SKM-1 (cell line): ENCODE measurements at regions not wholly inside any gene's neighbourhood (a gene's known extent, or its start where the extent isn't known, plus 50 kb on each side); places are given as distances from the start of the nearest gene placed in this dataset.

Experiments
- DNase-seq: peaks from one replicate; lab custom pipeline; 2025; ENCODE audit not compliant: unreplicated experiment; lab: John Stamatoyannopoulos, UW

DNA sequence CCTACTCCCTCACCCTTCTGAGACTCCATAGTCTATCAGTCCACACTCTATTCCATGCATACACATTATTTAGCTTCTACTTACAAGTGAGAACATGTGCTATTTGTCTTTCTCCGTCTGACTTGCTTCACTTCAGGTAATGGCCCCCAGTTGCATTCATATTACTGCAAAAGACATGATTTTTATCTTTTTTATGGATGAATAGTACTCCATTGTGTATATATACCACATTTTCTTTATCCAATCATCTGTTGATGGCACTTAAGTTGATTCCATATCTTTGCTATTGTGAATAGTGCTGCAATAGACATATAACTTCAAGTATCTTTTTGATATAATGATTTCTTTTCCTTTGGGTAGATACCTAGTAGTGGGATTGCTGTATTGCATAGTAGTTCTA lies 171.8 kb downstream of the DACT1 start:
- DNase-seq: no peak

DNA sequence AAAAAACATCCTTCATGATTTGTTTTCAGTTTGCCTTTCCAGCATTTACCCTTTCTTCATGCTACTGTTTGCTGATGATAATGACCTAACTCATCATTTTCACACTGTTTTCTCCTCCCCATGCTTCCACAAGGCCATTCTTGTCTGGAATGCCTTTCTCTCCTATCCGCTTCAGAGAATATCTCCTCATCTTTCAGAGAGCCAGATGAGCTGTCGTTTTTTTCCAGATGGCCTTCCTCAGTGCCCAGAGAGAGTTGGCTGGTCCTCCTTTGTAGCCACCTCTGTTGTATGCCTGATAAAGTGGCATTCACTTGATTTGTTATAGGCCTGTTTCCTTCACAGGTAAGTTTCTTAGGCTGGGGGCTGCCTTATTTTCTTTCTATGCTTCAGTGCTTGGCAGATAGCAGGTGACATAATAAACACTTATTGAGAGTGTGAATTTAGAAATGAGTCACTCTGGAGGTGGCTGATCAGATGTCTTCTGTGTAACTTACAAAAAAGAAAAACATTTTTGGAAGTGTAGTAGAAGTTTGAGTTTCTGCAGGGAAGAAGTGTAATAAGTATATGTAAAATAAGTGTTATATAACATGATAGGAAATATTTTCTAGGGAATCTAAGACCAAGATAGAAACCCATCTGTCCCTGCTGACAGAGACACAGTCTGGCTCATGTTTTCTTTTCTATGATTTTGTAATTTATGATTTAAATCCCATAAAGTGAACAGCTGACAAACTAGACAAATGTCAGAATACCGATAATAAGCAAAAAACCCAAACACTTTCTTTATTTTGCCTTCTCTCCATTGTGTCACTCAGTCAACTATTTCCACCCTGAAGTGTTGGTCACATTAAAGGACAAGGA lies 174.5 kb downstream of the DACT1 start:
- DNase-seq: no peak

DNA sequence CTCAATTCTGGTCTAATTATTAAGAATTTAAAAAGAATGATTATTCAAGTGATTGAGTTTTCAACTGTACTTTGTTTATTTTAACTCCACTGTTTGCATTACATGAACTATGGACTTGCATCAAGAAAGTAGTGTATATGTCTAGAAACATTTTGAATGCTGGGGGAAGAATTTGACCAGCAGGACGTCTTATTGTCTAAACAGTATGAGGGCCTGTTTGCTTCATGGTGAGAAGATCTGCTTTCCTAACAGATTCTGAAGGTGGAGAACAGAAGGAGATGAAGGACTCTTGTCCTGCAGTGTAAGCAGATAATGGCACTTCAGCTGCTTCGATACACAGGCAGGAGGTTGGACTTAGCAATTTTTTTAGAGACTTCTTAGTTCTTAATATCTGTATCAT lies 176.0 kb downstream of the DACT1 start:
- no peak for DNase-seq

DNA sequence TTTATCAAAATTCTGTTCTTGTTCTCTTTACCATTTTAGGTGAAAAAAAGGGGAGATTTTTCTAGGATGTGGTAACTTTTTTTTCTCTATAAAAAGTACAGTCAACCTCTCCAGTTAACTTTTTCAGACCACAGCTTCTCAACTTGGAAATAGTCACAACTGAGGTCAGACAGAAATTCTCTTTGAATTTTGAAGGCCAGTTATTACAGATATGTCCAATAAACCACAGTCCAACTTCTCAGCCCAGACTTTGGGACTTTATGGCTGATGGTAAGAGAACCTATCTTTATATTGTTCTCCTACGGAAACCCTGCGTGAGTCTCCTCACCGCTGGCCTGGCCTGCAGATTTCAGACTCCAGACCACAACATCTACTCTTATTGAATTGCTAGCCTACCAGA lies 176.7 kb downstream of the DACT1 start:
- DNase-seq: no peak

DNA sequence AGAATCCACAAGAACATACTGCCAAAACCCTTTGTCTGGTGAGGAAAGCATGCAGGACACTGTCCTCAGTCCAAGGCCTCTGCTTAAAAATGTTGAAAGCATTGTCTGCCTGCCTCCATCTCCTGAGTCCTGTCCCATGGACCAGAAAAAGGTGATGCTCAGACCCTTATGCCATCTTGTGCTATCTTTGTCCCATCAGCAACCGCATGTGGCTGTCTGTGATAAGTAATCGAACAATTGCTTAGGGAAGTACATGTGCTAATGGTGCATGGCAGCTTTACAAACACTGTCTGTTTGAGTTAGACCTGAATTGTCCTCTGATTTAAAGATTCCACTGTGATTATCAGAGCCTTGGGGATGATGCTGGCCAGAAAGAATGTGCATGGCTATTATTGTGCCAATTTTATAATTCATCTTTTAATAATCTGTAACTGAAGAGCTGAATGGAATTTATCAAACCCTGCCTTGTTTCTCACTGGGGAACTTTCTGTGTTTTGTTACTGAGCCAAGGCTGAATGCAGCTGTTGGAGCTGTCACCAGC lies 177.5 kb downstream of the DACT1 start:
- DNase-seq: no peak

DNA sequence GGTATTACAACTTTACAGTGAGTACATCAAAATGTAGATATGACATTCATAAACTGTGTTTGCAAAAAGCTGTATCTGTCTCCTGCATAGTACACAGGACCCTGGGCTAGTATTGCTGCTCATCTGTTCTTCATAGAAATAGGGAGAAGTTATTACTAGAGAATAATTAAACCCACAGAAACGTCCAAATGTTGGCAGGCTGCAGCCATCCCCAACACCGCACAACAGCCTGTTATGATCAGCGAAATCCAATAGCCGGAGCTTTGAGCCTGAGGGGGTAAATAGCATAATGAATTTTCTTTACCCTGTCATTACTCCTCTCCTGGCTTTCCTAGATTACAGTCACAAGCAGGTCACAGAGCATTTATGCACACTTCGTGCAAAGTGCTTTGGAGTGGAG lies 178.0 kb downstream of the DACT1 start:
- DNase-seq: no peak

DNA sequence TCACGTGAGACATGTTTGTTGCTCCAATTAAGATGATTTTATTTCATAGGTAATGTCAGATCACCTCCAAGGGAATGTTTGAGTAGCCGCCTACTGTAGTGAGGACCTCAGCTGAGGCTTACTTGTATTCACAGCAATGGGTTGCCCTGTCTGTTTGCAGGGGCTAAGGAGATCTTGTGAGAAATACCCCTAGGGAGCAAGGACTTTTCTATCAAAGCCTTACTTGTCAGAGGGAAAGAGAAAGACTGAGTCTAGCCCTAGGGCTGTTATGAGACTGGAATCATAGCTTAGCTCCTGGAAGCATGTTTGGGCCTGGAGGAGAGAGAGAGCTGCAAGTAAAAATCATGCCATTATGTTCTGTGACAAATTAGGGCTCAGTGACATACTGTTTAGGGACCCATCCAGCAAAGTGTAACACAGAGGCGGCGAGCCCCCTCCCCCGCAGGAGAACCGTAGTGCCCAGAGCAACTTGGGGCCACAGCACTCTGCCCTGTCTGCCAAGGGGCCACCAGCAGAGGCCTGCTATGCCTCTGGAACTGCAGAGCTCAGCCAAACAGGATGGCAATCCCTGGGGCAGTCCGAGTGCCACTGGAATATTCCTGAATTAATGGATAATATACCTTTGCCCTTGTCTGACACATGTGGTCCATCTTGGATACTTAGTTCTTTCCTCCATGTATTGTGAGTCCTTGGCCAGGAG lies 178.8 kb downstream of the DACT1 start:
- DNase-seq: no peak

DNA sequence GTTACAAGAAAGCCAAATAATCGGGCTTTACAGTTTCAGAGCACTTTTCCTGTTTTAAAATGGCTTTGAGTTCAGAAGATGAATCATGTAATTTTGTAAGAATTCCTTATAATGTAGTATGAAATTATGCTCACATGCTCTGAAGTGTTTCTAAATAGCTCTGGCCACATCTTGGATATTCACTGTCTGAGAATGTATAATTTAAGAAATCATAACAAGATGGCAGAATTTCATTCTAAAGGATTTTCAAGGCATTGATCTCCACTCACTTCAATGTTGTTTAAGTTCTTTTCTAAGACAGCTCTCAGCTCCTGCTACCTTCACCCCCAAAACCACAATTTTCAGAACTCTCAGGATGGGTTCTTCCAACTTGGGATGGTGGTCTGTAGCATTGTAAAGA lies 180.1 kb downstream of the DACT1 start:
- no peak for DNase-seq

DNA sequence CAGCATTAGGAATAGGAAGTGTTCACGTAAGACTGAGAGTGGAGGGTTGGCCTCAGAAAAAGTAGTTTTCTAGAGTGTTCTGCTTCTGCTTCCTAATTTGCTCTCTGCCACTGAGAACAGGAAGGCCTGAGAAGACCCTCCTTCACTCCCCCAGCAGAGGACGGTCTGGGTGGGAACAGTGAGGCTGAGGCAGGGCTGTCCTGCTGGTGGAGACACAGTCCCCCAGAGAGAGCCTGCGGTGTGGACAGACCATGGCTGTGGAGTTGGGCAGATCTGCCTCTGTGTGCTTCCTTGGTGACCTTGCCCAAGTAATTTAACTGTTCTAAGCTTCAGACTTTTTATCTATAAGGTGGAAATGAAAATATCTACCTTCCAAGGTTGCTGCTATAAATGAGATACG lies 182.3 kb downstream of the DACT1 start:
- DNase-seq: no peak

DNA sequence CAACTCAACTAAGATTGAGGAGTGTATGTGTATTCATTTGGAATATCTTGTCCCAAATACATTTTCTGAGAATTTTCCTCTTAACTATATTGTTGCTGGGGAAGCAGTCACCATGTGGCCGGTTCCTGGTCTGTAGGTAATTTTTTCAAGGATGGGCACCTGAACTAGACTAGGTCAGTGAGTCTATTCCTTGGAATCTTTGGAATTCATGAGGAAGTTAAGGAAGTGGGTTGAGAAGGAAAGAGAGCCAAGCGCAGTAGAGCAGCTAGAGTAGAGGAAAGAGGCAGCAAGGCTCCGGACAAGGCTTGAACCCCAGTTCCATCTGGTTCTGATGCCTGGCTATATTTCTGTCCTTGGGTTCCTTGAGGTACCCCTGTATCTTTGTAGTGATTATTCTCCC lies 183.7 kb downstream of the DACT1 start:
- DNase-seq: no peak

DNA sequence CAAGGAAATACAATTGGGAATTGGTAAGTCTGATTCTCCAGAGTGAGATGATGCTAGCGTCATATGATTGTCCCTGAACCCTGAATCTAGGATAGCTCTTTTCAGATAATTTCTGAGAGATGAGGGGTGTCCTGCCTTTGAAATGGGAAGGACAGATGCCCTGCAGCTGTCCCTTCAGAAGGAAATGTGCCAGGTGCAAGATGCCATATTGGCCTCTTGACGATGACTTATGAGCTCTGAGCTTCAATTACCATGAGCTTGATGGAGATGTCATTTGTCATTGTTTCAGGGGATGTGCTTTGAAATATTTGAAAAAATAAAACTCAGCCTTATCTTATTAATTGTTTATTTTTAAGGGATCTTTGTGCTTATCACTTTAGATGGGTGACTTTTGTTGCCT lies 185.1 kb downstream of the DACT1 start:
- no peak for DNase-seq

DNA sequence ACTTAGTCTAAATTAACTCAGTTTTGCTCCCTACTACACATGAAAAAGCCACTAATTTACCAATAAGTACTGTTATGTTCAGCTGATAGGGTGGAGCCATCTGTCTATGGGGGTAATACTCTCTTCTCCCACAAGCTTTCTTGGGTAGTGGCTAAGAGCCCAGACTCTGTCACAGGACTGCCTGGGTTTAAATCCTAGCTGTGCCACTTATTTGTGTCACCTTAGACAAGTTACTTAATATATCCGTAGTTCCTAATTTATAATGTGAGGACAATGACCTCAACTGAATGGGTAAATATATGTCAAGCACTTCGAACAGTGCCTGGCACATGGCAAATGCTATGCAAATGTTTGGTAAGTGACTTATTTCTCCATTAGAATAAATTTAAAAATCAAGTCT lies 185.6 kb downstream of the DACT1 start:
- no peak for DNase-seq

DNA sequence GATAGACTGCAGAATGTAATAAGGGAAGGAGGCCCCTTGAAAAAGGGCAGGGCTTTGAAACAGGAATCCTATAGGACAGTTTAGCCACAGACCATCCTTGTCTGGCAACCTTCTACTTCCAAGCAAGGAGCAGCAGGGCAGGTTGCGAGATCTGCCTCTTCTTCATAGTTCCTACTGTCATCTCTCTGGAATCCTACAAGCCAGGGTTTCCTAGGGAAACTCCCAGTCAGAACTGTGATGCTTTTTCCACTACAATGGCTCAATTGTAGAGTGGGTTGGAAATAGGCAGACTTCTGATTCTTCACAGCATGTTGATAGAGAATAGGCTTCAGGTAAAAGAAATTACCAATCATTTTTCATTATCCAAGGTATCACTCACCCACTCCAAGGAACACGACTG lies 186.3 kb downstream of the DACT1 start:
- no peak for DNase-seq

DNA sequence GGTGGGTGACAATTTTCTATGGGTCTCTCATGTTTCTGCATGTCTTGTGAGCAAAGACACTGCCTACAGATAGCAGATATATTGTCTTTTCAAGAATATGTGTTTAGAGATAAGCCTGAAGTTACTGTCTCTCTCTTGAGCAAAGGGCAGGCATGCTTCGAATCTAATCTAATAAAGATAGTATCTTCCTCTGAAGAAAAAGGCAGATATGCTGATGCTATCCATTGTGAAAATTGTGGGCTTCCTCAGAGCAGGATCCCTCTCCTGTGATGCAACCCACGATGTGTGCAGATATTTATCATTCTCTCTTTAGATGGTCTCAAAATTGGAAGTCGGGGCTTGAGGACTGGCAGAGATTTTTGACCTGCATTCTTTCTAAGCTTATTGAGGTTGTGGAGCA lies 187.0 kb downstream of the DACT1 start:
- no peak for DNase-seq

DNA sequence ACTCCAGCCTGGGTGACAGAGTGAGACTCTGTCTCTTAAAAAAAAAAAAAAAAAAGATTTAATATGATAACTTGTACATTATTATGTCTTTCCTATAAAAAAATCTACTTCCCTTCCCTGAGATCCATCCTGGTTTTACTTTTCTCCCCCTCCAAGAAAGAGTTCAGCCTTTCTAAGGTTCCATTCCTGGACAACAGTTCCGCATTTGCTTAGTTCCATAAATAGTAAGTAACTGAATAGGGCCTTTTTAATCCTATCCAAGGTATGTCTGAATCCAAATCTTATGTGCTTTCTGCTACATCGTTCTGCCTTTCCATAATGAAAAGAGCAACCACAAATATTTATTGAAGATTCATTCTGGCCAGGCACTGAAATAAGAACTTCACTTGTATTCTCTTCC lies 187.8 kb downstream of the DACT1 start:
- DNase-seq: no peak

DNA sequence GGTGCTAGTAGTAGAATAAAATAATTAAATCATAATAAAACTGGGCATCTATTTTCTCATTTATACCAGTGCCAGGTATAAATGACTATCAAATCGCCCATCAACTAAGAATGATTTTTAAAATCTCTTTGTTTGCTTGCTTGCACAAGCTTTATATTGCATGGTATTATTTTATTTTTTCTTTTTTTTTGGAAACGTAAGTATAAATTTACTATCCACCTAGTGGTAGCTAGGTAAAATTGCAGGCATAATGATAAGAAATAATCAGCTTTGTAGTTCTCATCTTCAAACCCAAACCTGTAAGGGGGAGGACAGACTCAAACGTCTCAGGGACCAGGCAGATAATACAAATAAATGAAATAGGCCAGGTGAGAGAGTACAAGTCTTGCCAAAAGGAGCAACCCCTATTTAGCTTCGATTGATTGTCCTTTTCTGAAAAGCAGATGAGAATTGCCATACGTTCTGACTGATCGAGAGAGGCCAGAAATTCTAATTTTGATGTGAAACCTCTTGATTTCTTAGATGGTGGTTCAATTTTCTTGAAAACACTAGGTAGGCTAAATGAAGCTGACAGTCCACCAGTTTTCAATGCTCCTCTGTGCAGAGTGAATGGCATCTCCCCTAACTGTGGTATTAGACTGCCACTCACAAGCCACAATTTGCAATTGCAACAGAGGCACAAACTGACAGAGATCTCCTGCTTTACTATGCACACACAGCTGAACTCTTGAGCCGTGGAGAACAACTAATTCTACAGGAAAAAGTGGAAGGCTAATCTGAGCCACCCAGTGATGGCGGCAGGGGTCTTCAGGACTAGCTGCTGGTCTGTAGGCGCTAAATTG lies 189.3 kb downstream of the DACT1 start:
- DNase-seq: no peak

DNA sequence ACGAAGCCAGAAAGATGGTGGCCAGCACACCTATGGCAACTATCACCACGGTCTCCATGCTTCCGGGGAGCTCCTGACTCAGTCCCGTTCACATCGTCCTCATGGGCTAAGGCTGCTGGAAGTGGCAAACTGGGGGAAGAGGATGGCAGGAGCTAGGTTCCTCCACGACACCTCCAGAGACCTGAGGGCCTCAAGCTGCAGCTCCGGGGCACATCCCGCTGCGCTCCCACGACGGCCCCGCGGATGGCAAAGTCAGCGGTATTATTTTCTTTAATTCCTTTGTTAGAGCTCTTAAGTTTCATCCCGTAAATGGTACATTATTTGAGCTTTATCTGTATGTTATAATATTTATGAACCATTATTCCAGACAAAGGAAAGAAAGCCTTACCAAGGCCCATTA lies 190.5 kb downstream of the DACT1 start:
- DNase-seq: no peak

DNA sequence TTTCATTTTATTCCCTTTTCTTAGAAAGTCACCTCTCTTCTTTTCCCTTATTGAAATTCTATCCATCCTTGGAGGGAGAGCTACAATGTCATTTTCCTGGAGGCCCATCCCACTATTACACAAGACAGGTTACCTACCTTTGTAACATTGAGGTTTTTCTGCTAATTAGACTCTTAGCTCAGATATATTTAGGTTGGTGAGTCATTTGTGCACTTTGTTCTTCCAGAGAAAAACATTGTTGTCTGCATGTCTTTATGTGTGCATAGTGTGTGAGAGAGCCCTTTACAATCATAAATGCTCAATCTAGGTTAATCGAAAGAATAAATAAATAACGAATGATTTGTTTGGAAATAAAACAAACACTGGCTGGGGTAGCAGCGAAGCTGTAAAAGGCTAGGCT lies 191.8 kb downstream of the DACT1 start:
- no peak for DNase-seq

DNA sequence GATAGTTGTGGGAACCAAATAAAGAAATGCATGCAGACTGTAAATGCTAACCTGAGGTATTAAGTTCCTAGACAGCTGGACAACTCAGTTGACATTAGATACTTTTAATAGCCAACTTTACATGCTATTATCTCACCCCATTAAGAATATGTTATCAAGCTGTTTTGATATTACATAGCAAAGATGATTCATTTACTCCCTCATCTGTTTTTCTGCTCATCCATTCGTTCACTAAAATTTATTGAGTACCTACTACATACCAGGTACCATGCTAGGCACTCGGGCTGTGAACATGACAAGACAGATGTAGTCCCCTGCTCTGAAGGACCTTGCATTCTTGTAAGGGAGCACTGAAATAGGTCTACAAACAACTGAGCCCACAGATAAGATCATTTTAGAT lies 192.4 kb downstream of the DACT1 start:
- DNase-seq: no peak

DNA sequence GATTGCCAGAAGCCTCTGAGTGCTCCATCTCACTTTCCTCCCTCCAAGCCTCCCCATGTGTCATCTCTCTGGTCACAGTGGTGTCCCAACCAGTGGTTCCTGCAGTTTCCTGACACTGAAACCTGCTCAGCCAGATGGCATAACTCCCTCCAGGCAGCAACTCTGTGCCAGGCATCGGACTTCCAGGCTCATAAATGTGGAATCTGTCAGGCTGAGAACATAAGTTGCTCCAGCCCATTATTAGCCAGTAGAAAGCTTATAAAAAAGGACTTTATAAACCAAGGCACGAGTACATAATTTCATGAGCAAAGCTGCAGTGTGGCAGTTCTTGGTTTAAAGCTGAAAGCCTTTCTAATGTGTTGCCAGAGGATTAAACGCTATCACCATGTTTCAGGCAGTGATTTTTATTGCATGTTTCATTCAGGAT lies 194.3 kb downstream of the DACT1 start:
- no peak for DNase-seq

DNA sequence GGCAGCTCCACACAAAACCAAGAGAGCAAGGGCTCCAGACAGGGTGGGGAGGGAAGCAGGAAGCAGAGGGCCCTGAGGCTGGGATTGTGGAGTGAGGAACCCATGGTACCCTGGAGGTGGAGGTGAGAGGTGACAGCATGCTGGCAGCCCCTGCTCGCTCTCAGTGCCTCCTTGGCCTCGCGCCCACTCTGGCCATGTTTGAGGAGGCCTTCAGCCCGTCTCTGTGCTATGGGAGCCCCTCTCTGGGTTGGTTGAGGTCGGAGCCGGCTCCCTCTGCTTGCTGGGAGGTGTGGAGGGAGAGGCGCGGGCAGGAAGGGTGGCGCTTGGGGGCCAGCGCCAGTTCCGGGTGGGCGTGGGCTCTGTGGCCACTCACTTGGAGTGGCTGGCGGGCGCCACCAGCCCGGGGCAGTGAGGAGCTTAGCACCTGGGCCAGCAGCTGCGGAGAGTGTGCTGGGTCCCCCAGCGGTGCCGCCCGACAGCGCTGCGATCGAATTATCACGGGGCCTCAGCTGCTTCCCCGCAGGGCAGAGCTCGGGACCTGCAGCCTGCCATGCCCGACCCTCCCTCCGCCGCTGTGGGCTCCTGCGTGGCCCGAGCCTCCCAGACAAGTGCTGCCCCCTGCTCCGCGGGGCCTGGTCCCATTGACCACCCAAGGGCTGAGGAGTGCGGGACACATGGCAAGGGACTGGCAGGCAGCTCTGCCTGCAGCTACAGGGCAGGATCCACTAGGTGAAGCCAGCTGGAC lies 196.0 kb downstream of the DACT1 start:
- DNase-seq: no peak
